Transverse colon (tissue), 3 donors: ENCODE measurements at regions not wholly inside any gene's neighbourhood (a gene's known extent, or its start where the extent isn't known, plus 50 kb on each side); places are given as distances from the start of the nearest gene placed in this dataset.

Experiments
- CTCF ChIP-seq, 5 experiments: fragments of 200-600 bp in 3 of 5; fragments of 450-650 bp in 2 of 5; sonication (generic) in 3 of 5; IDR thresholded peaks; 1 replicate in 2 of 5; 2 replicates in 3 of 5; pipeline ENCODE4 v1.5.1; 2016 to 2017; ENCODE audit warnings: antibody characterized with exemption in 5 of 5, inconsistent platforms in 3 of 5, mild to moderate bottlenecking in 2 of 5, moderate library complexity in 1 of 5
- POLR2A ChIP-seq: fragments of 450-650 bp; IDR thresholded peaks from one replicate; pipeline ENCODE4 v1.6.1; 2016; ENCODE audit warnings: antibody characterized with exemption, mild to moderate bottlenecking, moderate library complexity

GRCh38 chr3:181410870-181411269 lies 300.9 kb upstream of the SOX2 start:
- no peak for TF ChIP-seq CTCF (IDR thresholded peaks at IDR 0.05)
- no peak for TF ChIP-seq POLR2A
